HG02973 (cell line): ENCODE measurements at regions not wholly inside any gene's neighbourhood (a gene's known extent, or its start where the extent isn't known, plus 50 kb on each side); places are given as distances from the start of the nearest gene placed in this dataset.

Source experiments
- ATAC-seq: cut with Tn5 transposase; IDR thresholded peaks from one replicate; pipeline ENCODE4 v1.9.1; 2021; ENCODE audit warnings: moderate library complexity; ENCODE audit not compliant: unreplicated experiment

DNA sequence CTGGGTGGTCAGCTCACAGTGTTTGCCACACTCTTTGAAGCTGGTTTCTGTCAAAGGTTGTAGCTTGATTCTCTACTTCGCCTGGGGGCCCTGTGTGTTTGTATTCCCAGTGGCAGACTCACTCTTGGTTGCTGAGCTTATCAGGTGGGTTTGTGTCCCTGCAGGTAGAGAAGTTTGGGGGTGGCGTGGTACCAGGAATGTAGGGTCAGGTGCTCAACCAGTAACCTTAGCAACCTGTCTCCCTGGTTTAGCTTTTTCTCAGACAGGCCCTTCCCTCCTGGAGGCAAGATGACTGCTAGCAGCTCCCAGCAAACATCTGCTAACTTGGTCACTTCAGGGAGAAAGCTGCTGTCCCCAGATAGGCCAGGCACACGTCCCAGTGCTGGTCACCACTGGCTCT lies 352.2 kb downstream of the AACS start:
- ATAC-seq, result no peak

GRCh38 chr12:125418902-125419564 lies 353.8 kb downstream of the AACS start:
- ATAC-seq, result no peak

DNA sequence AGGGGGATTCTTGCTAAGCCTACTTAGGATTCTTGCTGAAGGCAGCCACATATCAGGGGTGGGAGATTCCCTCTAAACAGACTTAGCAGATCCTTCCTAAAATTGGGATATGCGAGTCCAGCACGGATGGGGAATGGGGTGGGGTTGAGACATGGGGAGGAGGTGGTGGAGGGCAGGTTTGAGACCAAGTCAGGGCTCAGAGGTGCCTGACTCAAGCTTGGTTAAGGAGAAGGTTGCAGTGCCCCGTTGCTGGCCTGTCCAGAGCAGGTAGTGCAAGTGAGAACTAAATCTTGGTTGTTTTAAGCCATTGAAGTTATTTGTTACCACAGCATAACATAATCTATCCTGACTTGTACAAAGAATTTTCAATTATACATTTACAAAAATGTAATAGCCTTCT lies 359.7 kb downstream of the AACS start:
- ATAC-seq, result no peak

DNA sequence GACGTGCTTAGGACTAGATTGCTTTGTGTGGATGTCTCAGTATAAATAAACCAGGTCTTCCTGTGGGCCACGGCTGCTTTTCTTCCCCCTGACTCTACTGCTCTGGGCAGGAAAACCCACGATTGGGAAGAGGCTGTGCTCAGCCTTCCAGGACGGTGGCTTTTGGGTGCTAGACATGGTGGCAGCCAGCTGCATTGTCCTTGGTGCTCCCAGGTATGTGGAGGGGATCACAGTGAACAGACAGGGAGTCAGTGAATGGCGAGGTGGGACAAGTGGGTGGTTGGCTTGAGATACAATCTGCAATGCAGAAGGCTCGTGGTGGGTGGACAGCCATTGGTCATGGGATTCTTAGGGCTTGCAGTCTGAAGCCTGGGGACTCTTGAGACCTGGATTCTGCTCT lies 366.3 kb downstream of the AACS start:
- no peak for ATAC-seq

DNA sequence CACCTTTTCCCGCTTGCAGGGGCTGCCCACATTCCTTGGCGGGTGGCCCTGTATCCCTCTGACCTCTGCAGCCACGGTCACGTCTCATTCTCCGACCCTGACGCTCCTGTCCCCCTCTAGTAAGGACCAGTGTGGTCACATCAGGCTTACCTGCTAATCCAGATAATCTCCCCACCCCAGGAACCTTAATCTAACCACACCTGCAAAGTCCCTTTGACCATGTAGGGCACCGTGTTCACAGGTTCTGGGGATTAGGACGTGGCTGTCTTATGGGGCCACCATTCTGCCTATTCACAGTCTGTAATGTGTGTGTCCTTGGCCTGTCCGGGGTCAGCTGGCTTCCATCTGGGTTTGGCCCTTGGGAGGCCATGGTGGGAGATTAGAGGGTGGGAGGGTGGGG lies 368.9 kb downstream of the AACS start:
- no peak for ATAC-seq

GRCh38 chr12:125434936-125435443 lies 369.8 kb downstream of the AACS start:
- peak; percentile 74 for ATAC-seq

DNA sequence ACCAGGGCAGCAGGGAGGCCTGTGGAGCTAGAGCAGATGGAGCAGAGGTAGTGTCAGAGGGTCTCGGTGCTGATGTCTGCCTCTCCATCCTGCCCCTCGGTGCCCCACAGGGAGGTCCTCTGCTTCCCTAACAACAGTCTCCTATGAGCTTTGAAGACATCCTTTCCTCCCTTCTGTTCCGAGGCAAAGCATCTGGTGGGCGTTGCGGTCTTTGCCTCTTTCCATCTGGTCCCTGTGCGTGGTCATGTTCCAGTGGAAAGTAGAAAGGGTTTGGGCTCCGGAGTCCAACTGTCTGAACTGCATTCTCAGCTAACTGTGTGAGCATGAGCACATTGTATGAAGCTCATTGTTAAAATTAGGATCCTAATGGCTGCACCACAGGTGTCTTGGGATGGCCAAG lies 370.6 kb downstream of the AACS start:
- no peak for ATAC-seq

GRCh38 chr12:125436686-125437085 lies 371.5 kb downstream of the AACS start:
- ATAC-seq, result no peak

GRCh38 chr12:125440399-125440798 lies 375.2 kb downstream of the AACS start:
- ATAC-seq, result no peak

GRCh38 chr12:125443341-125443740 lies 378.1 kb downstream of the AACS start:
- ATAC-seq, result no peak

DNA sequence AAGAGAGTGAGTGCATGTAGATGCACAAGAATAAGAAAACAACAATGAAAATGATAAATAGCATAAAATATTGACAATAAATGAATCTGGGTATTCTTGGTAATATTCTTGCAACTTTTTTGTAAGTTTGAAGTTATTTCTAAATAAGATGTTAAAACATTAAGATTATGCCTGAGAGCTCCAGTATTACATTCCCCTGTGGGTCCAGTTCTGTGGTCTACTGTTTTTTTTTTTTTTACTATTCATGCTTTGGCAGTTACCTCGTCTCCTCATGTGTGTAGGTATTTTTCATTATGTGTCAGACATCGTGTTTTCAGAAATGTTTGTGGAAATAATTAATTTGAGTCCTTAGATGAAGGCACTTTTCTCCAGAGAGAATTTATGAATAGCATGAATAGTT lies 386.2 kb downstream of the AACS start:
- ATAC-seq, result no peak

DNA sequence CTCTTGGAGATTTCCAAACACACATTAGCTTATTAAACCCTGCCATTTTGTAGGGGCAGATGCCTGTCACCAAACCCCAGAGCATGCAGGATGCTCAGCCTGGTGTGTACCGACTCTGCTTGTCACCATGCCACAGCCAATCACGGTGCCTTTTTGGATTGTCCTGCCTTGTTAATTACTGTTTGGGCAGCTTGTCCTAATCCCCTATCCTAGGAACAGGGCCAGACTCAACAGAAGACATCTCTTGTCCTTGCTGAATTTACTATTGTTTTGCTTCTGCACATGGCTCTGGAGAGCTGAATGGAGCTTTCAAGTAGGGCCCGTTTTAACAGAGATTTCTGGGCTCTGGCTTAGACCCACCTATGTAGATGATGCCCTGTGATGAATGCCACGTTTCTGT lies 388.5 kb downstream of the AACS start:
- ATAC-seq, result no peak

DNA sequence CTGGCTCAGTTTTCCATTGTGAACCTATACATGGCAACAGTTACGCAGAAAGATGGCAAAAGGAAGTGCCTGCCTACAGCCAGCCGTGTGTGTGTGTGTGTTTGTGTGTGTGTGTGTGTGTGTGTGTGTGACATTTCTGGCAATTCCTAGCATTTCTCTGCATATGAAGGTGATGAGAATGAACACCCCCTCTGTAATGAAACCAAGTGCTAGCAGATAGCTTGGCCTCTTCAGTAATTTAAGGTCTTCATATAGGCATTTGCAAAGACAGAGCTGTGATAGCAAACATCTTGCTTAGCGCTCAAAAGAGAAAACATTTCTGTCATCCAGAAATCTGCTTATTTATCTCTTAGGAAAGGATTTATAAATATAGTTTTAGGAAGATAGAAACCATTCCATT lies 389.1 kb downstream of the AACS start:
- ATAC-seq, result no peak

DNA sequence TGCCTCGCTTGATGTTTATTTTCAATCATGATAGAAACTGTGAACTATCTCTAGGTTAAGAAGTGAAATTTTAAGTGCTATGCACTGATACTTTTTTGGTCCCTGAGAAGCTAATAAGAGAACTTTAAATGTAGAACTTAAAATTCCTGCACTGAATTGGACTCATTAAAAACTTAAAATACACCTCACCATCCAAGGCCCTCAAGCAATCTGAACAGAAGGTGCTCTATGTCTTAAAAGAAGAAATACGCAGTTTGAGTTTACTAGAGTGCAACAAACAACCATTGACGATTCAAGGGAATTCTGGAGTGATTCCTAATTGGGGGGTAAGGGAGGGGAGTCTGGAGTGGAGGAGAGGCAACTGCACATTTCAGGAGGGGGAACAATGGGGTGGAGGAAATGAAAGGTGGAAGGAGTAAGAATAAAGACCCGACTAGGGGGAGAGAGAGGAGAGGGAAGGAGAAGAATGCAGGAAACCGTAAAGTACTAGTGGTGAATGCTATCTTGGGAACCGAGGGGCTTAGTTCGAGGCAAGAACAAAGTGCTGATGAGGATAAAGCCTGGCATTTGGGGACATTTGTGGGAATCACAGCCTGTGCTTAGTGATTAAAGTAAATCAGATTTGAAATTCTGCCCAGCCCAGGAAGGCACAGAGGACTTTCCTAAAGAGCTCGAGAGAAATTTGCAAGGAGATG lies 389.7 kb downstream of the AACS start:
- no peak for ATAC-seq

DNA sequence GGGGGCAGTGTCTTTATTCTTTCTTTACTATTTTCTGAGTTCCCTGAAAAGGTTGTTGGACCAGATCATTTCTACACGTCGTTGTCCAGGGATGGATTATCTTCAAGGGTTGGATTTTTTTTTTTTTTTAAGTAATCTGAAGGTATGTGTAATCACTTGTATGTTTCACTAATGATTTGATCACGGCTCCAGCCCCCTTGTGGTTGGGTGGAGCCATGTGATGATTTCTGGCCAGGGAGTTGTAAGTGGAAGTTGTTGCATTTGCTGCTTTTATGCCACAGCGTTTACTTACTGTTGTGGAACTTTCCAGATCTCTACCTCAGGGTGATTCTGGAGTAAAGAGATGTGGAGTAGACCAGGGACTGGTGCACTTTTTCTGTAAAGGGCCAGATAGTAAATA lies 390.3 kb downstream of the AACS start:
- ATAC-seq, result no peak

GRCh38 chr12:125458552-125459268 lies 393.5 kb downstream of the AACS start:
- no peak for ATAC-seq

- ATAC-seq, result no peak
Observed at GRCh38 chr12:125461831-125462230, 396.6 kb downstream of the AACS start.

DNA sequence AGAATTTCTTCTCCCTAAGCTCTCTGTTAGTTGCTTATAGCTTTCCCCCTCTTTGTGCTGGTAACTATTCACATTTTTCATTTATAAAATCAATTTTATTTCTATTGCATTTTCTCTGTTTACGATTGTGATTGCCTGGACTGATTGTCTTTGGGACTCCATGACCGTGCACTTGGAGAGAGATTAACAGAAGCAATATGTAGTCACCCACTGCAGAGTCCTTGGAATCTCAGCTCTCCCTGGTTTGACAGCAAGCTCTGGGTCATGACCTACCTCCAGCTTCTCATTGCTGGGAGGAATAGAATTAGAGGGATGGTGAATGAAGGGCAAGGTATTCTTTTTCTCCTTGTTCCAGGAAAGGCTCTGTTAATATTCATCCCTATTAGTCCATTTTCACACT lies 398.2 kb downstream of the AACS start:
- ATAC-seq, result no peak

- ATAC-seq, result no peak
Observed at GRCh38 chr12:125467363-125467762, 402.1 kb downstream of the AACS start.

- ATAC-seq, result no peak
Observed at GRCh38 chr12:125469683-125470082, 404.4 kb downstream of the AACS start.

GRCh38 chr12:125470838-125471783 lies 405.9 kb downstream of the AACS start:
- no peak for ATAC-seq
